HepG2 (cell line): ENCODE measurements at regions not wholly inside any gene's neighbourhood (a gene's known extent, or its start where the extent isn't known, plus 50 kb on each side); places are given as distances from the start of the nearest gene placed in this dataset.

Source experiments
- ELF4 ChIP-seq: sonication (generic); formaldehyde crosslinking; IDR thresholded peaks from 2 replicates; pipeline ENCODE4 v1.5.0; 2020; ENCODE audit warnings: missing genetic modification reagents, mild to moderate bottlenecking, moderate library complexity, borderline replicate concordance
- FIP1L1 ChIP-seq: fragments of 200-400 bp; formaldehyde crosslinking; IDR thresholded peaks from 2 replicates; pipeline ENCODE4 v1.6.1; 2018; ENCODE audit warnings: low read depth, mild to moderate bottlenecking, low read length, moderate library complexity, borderline replicate concordance; ENCODE audit not compliant: insufficient read depth
- KDM3A ChIP-seq: IDR thresholded peaks from 2 replicates; pipeline ENCODE4 v1.6.1; 2018; ENCODE audit warnings: low read depth, missing compliant biosample characterization
- POLR2A ChIP-seq, 2 experiments: IDR thresholded peaks; 2 replicates each; pipeline ENCODE4 v1.6.1; 2011; ENCODE audit warnings: low read depth in 2 of 2, low read length in 2 of 2, mild to moderate bottlenecking in 1 of 2, moderate library complexity in 1 of 2; ENCODE audit not compliant: insufficient read depth in 1 of 2
- RAD21 ChIP-seq: fragments of 450-650 bp; formaldehyde crosslinking; IDR thresholded peaks from 2 replicates; pipeline ENCODE4 v1.5.0; 2020; ENCODE audit warnings: mild to moderate bottlenecking
- SALL2 ChIP-seq: sonication (generic); formaldehyde crosslinking; IDR thresholded peaks from 2 replicates; pipeline ENCODE4 v1.8.1; 2023; ENCODE audit warnings: mild to moderate bottlenecking, missing genetic modification reagents, inconsistent platforms
- TAF15 ChIP-seq: fragments of 200-400 bp; formaldehyde crosslinking; IDR thresholded peaks from one replicate; pipeline ENCODE4 v1.6.1; 2018; ENCODE audit warnings: mild to moderate bottlenecking, low read depth, low read length; ENCODE audit not compliant: poor library complexity, severe bottlenecking
- ZNF143 ChIP-seq: sonication (generic); formaldehyde crosslinking; IDR thresholded peaks from 2 replicates; pipeline ENCODE4 v1.4.0; 2020; ENCODE audit warnings: missing genetic modification reagents
- ZNF674 ChIP-seq: sonication (generic); formaldehyde crosslinking; IDR thresholded peaks from 2 replicates; pipeline ENCODE4 v1.5.0; 2020; ENCODE audit warnings: low read depth, mild to moderate bottlenecking, missing genetic modification reagents
- TF ChIP-seq, protein P1 (sequence below): sonication (generic); formaldehyde crosslinking; IDR thresholded peaks from 2 replicates; pipeline ENCODE4 v1.4.0; 2020; ENCODE audit warnings: mild to moderate bottlenecking, missing genetic modification reagents
- TF ChIP-seq, protein P2 (sequence below): sonication (generic); formaldehyde crosslinking; IDR thresholded peaks from 2 replicates; pipeline ENCODE4 v1.4.0; 2020; ENCODE audit warnings: mild to moderate bottlenecking, low read depth, missing genetic modification reagents

DNA sequence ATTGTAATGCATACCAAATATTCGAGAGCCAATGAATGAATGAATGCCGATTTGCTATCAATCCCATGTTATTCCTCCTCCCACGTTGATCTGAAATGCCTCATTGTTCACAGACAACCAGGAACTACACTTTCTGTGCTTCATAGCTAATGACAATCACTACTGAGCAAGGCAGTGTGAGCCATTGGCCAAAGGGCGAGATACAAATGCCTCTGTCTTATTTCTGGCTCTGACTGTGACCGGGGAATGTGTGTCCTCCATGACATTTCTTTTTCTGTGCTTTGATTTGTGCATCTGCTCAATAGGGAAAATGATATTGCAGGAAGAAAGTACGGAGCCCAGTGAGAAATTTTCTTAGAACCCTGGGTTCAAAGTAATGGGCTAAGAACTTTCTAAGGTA, 217.1 kb downstream of the CXCL12 start:
- no peak for TF ChIP-seq ZNF143 (CRISPR knock-in tag)
- no peak for TF ChIP-seq POLR2A (IDR thresholded peaks at IDR 0.05; ENCODE audit: insufficient read depth in 1 of 2, low read depth in 2 of 2, low read length in 2 of 2)
- TF ChIP-seq RAD21 (CRISPR knock-in tag): no peak
- TF ChIP-seq FIP1L1: no peak
- TF ChIP-seq, protein P1, sequence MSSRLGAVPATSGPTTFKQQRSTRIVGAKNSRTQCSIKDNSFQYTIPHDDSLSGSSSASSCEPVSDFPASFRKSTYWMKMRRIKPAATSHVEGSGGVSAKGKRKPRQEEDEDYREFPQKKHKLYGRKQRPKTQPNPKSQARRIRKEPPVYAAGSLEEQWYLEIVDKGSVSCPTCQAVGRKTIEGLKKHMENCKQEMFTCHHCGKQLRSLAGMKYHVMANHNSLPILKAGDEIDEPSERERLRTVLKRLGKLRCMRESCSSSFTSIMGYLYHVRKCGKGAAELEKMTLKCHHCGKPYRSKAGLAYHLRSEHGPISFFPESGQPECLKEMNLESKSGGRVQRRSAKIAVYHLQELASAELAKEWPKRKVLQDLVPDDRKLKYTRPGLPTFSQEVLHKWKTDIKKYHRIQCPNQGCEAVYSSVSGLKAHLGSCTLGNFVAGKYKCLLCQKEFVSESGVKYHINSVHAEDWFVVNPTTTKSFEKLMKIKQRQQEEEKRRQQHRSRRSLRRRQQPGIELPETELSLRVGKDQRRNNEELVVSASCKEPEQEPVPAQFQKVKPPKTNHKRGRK (CRISPR knock-in tag): no peak
- TF ChIP-seq, protein P2, sequence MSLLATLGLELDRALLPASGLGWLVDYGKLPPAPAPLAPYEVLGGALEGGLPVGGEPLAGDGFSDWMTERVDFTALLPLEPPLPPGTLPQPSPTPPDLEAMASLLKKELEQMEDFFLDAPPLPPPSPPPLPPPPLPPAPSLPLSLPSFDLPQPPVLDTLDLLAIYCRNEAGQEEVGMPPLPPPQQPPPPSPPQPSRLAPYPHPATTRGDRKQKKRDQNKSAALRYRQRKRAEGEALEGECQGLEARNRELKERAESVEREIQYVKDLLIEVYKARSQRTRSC: no peak
- TF ChIP-seq KDM3A (CRISPR knock-in tag): no peak
- TF ChIP-seq ELF4 (CRISPR knock-in tag): no peak
- no peak for TF ChIP-seq TAF15
- no peak for TF ChIP-seq SALL2 (CRISPR knock-in tag)
- no peak for TF ChIP-seq ZNF674
